Thoracic aorta (tissue), 2 donors: ENCODE measurements at regions not wholly inside any gene's neighbourhood (a gene's known extent, or its start where the extent isn't known, plus 50 kb on each side); places are given as distances from the start of the nearest gene placed in this dataset.

Experiments
- ATAC-seq: fragments of 150-250 bp; one replicate; pipeline ENCODE4 v1.8.0; 2017; ENCODE audit warnings: low read depth; ENCODE audit not compliant: insufficient number of reproducible peaks, low FRiP score
- DNase-seq: peaks from one replicate; pipeline ENCODE4 v3.0.0-alpha.2; 2020; ENCODE audit warnings: low spot score
- H3K27ac ChIP-seq, 2 donors: fragments of 200-600 bp; sonication (generic); 1 replicate in 1 of 2; 2 replicates in 1 of 2; pipeline ENCODE4 v1.5.1; 2016; ENCODE audit warnings: mild to moderate bottlenecking in 2 of 2, moderate library complexity in 2 of 2
- H3K27me3 ChIP-seq: fragments of 200-600 bp; sonication (generic); replicated peaks from 2 replicates; pipeline ENCODE4 v1.6.0; 2016; ENCODE audit warnings: mild to moderate bottlenecking; ENCODE audit not compliant: insufficient read depth
- H3K36me3 ChIP-seq: fragments of 200-600 bp; sonication (generic); one replicate; pipeline ENCODE4 v1.5.1; 2016
- H3K4me1 ChIP-seq, 2 donors: fragments of 200-600 bp; sonication (generic); 1 replicate in 1 of 2; 2 replicates in 1 of 2; pipeline versions ENCODE4 v1.5.1 to v1.6.0; 2016; ENCODE audit warnings: low read depth in 2 of 2, mild to moderate bottlenecking in 1 of 2; ENCODE audit not compliant: control insufficient read depth in 1 of 2
- H3K4me3 ChIP-seq: fragments of 200-600 bp; sonication (generic); 2 replicates; pipeline ENCODE4 v1.5.1; 2016; ENCODE audit warnings: mild to moderate bottlenecking
- H3K9me3 ChIP-seq: fragments of 200-600 bp; sonication (generic); 2 replicates; pipeline ENCODE4 v1.5.1; 2016
- TF ChIP-seq, protein P1 (sequence below): fragments of 200-600 bp; sonication (generic); IDR thresholded peaks from one replicate; pipeline ENCODE4 v1.5.1; 2019; ENCODE audit warnings: antibody characterized with exemption

DNA sequence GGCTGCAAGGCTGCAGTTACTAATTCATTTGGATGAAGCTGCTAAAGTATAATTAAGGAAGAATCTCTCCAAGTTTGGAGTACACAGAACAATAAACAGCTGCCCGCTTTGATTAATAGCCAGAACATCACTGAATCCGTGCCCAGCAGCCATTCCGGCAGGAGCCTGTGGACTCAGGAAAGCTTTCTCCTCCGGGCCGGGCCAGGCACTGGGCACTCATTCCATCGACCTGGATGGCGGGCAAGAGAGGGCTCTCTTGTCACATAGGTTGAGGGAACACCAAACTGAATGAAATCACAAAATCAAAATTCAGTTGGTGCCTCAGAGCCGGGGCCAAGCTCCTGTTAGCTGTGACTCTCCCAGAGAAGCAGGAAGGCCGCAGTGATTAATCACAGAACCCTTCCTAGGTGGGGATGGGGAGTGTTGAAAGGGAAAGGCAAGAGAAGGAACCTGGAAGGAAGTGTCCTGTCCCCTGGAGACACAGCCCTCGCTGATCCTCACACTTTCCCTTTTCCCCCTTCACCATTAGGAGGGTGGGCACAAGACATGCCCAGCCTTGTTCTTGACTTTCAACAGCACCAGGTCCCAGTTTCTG, 306.7 kb downstream of the NPHP4 start:
- DNase-seq (no peak), ATAC-seq (no peak)
- Histone ChIP-seq H3K9me3 (no peaks in the 10 kb centered on the region), H3K4me1 (no peaks in the 10 kb centered on the region), H3K27me3 (no peaks in the 10 kb centered on the region), H3K27ac (no peak overlapping the region), H3K4me3 (no peak overlapping the region), H3K36me3 (no peaks in the 10 kb centered on the region)
- TF ChIP-seq, protein P1, sequence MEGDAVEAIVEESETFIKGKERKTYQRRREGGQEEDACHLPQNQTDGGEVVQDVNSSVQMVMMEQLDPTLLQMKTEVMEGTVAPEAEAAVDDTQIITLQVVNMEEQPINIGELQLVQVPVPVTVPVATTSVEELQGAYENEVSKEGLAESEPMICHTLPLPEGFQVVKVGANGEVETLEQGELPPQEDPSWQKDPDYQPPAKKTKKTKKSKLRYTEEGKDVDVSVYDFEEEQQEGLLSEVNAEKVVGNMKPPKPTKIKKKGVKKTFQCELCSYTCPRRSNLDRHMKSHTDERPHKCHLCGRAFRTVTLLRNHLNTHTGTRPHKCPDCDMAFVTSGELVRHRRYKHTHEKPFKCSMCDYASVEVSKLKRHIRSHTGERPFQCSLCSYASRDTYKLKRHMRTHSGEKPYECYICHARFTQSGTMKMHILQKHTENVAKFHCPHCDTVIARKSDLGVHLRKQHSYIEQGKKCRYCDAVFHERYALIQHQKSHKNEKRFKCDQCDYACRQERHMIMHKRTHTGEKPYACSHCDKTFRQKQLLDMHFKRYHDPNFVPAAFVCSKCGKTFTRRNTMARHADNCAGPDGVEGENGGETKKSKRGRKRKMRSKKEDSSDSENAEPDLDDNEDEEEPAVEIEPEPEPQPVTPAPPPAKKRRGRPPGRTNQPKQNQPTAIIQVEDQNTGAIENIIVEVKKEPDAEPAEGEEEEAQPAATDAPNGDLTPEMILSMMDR, result no peak

DNA sequence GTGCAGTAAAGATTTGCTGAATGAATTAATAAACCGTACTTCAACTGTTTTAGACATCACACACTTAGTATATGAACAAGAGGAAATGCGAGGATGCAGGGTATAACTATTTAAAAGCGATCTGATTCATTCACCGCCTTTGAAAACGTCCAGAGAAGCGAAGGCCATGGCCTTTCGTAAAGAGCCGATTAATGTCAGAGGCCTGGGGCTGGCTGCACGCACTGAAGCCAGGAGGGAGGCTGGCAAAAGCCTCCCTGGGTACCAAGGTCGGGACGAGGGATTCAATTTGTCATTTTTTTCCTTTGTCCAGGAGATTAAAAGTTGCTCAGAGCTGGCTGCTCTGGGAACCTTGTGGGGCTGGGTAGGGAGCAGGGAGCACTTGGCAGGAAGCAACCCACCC, 307.4 kb downstream of the NPHP4 start:
- no peak for DNase-seq
- no peak for ATAC-seq
- Histone ChIP-seq H3K9me3 (no peaks in the 10 kb centered on the region), H3K27me3 (no peaks in the 10 kb centered on the region), H3K27ac (no peak overlapping the region), H3K4me3 (no peak overlapping the region), H3K36me3 (no peaks in the 10 kb centered on the region), H3K4me1 (no peaks in the 10 kb centered on the region)
- TF ChIP-seq, protein P1, result no peak

DNA sequence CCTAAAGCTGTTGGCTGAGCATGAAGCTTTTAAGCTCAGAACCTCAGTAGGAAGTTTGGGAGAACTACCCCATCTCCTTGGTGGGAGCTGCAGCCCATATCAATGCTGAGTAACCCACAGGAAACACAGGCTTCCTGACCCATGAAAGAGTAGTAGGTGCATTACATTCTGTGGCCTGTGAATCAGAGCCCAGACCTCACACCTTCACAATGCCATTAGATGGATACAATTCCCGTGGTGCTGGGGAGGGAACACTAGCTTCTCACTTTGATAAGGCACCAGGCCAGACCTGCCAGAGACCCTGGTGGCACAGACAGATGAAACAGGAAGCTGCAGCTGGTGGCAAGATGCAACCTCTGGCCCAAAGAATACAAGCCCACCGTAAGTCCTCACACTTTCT, 308.8 kb downstream of the NPHP4 start:
- no peaks in the 10 kb centered on the region for H3K9me3 ChIP-seq
- H3K4me3 ChIP-seq, result no peak overlapping the region
- no peak for ATAC-seq
- no peaks in the 10 kb centered on the region for H3K36me3 ChIP-seq
- no peak overlapping the region for H3K27ac ChIP-seq
- TF ChIP-seq, protein P1, result no peak
- DNase-seq, result no peak
- H3K27me3 ChIP-seq, result no peaks in the 10 kb centered on the region
- no peaks in the 10 kb centered on the region for H3K4me1 ChIP-seq

DNA sequence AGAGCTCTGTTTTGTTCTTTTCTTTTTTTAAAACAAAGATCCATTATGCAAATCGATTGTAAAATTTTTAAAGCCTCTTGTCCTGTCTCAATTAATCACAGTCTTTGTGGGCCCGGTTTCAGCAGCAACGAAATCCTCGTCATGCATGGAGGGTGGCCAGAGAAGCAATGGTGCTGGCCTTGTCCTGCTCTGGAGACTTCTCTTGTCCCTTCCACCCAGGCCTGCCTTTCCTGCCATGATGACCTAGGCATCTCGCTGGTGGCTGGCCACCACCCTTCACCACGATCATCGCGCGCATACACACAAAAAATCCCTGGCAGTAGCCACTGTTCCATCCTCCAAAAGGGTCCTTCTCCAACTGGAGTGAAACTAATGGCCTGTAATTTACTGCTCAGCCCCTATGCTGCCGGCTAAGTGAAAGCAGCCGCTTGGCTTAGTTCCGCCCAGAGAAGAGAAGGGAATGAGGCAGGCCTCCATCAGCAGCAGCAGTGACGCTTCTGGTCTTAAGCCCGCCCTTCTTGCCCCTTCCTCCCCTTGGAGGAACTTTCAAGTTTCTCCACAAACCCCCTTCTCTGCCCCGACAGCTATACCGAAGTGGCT, 309.5 kb downstream of the NPHP4 start:
- Histone ChIP-seq H3K4me1 (no peaks in the 10 kb centered on the region), H3K36me3 (no peaks in the 10 kb centered on the region), H3K27ac (no peak overlapping the region), H3K9me3 (no peaks in the 10 kb centered on the region), H3K4me3 (no peak overlapping the region), H3K27me3 (no peaks in the 10 kb centered on the region)
- no peak for DNase-seq
- TF ChIP-seq, protein P1, result no peak
- no peak for ATAC-seq

DNA sequence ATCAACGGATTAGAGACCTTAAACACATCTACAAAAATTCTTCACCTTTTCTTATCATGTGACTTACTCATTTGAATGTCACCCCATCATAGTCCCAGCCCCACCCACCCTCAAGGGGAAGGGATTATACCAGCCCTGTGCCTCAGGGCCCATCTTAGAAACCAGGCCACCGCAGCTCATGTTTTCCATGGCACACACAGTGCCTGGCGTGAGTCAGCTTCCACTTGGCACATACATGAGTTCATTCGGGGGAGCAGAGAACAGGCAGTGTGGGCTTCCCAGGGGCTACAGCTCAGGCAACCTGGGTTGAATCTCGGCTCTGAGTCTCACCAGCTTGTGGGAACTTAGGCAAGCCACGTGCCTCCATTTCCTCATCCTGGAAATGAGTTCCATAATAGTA, 310.6 kb downstream of the NPHP4 start:
- H3K4me1 ChIP-seq, result no peaks in the 10 kb centered on the region
- DNase-seq (no peak), ATAC-seq (no peak)
- no peak overlapping the region for H3K27ac ChIP-seq
- TF ChIP-seq, protein P1, result no peak
- no peaks in the 10 kb centered on the region for H3K9me3 ChIP-seq
- H3K4me3 ChIP-seq, result no peak overlapping the region
- H3K36me3 ChIP-seq, result no peaks in the 10 kb centered on the region
- H3K27me3 ChIP-seq, result no peaks in the 10 kb centered on the region
